Neuronal stem cell (in vitro differentiated cells): ENCODE measurements at regions not wholly inside any gene's neighbourhood (a gene's known extent, or its start where the extent isn't known, plus 50 kb on each side); places are given as distances from the start of the nearest gene placed in this dataset.
A peak's percentile ranks its signal among the peaks of the same experiment; 100 is the strongest.

Experiments used
- DNase-seq: peaks from one replicate; pipeline ENCODE4 v3.0.0-alpha.2; 2013; ENCODE audit warnings: low spot score
- H2AFZ ChIP-seq: one replicate; pipeline ENCODE4 v1.6.1; 2013; ENCODE audit warnings: mild to moderate bottlenecking, low read length, inconsistent platforms
- H2AK5ac ChIP-seq: 2 replicates; pipeline ENCODE4 v1.6.1; 2013; ENCODE audit warnings: low read depth, mild to moderate bottlenecking, inconsistent platforms, low read length, moderate library complexity, mixed read lengths
- H2BK120ac ChIP-seq: 2 replicates; pipeline ENCODE4 v1.6.1; 2013; ENCODE audit warnings: low read depth, mild to moderate bottlenecking, inconsistent platforms, low read length, moderate library complexity, mixed read lengths
- H2BK12ac ChIP-seq: one replicate; pipeline ENCODE4 v1.6.1; 2013; ENCODE audit warnings: low read length, inconsistent platforms
- H2BK15ac ChIP-seq: 2 replicates; pipeline ENCODE4 v1.6.1; 2013; ENCODE audit warnings: mild to moderate bottlenecking, low read length, inconsistent platforms, mixed read lengths
- H2BK5ac ChIP-seq: one replicate; pipeline ENCODE4 v1.6.1; 2013; ENCODE audit warnings: inconsistent platforms, mild to moderate bottlenecking, low read length, moderate library complexity
- H3K14ac ChIP-seq: one replicate; pipeline ENCODE4 v1.6.1; 2013; ENCODE audit warnings: low read length, inconsistent platforms
- H3K18ac ChIP-seq: 2 replicates; pipeline ENCODE4 v1.6.1; 2013; ENCODE audit warnings: low read length, inconsistent platforms
- H3K23ac ChIP-seq: 2 replicates; pipeline ENCODE4 v1.6.1; 2013; ENCODE audit warnings: low read depth, mild to moderate bottlenecking, mixed read lengths, low read length, inconsistent platforms; ENCODE audit not compliant: poor library complexity
- H3K27ac ChIP-seq: replicated peaks from 3 replicates; pipeline ENCODE4 v1.5.1; 2013; ENCODE audit warnings: low read length, inconsistent platforms
- H3K27me3 ChIP-seq, 3 experiments: 2 replicates each; pipeline ENCODE4 v1.6.1; 2013; ENCODE audit warnings: low read length in 3 of 3, mild to moderate bottlenecking in 2 of 3, inconsistent platforms in 1 of 3, low read depth in 1 of 3, mixed read lengths in 1 of 3, moderate library complexity in 1 of 3; ENCODE audit not compliant: control insufficient read depth in 3 of 3, insufficient read depth in 3 of 3
- H3K36me3 ChIP-seq, 2 donors: replicated peaks in 1 of 2; 2 replicates each; pipeline ENCODE4 v1.6.1; 2013; ENCODE audit warnings: low read length in 2 of 2; ENCODE audit not compliant: control insufficient read depth in 2 of 2, insufficient read depth in 2 of 2
- H3K4ac ChIP-seq: 2 replicates; pipeline ENCODE4 v1.6.1; 2013; ENCODE audit warnings: inconsistent platforms, mild to moderate bottlenecking, low read length, moderate library complexity
- H3K4me1 ChIP-seq, 2 donors: 1 replicate in 1 of 2; 2 replicates in 1 of 2; pipeline ENCODE4 v1.6.1; 2013; ENCODE audit warnings: low read length in 2 of 2, low read depth in 1 of 2; ENCODE audit not compliant: control insufficient read depth in 2 of 2, insufficient read depth in 1 of 2
- H3K4me2 ChIP-seq: one replicate; pipeline ENCODE4 v1.6.1; 2013; ENCODE audit warnings: mild to moderate bottlenecking, low read length, inconsistent platforms; ENCODE audit not compliant: insufficient read depth, poor library complexity, severe bottlenecking
- H3K4me3 ChIP-seq, 2 donors: 2 replicates each; pipeline ENCODE4 v1.5.1; 2013; ENCODE audit warnings: low read length in 2 of 2, mild to moderate bottlenecking in 2 of 2, inconsistent platforms in 1 of 2, moderate library complexity in 1 of 2
- H3K79me1 ChIP-seq: one replicate; pipeline ENCODE4 v1.6.1; 2013; ENCODE audit warnings: low read depth, mild to moderate bottlenecking, inconsistent platforms, low read length, moderate library complexity
- H3K9ac ChIP-seq: one replicate; pipeline ENCODE4 v1.6.1; 2013; ENCODE audit warnings: mild to moderate bottlenecking, low read depth, low read length, inconsistent platforms; ENCODE audit not compliant: poor library complexity
- H3K9me3 ChIP-seq, 2 donors: replicated peaks in 1 of 2; 2 replicates each; pipeline versions ENCODE3 to v1.6.1; 2013; ENCODE audit warnings: low read length in 2 of 2, mild to moderate bottlenecking in 2 of 2, inconsistent platforms in 1 of 2, low read depth in 1 of 2, mixed read lengths in 1 of 2, moderate library complexity in 1 of 2; ENCODE audit not compliant: control insufficient read depth in 2 of 2, insufficient read depth in 1 of 2
- H4K8ac ChIP-seq: one replicate; pipeline ENCODE4 v1.6.1; 2013; ENCODE audit warnings: low read depth, mild to moderate bottlenecking, inconsistent platforms, low read length, moderate library complexity
- H4K91ac ChIP-seq: one replicate; pipeline ENCODE4 v1.6.1; 2013; ENCODE audit warnings: low read length, low read depth, mild to moderate bottlenecking, inconsistent platforms; ENCODE audit not compliant: poor library complexity
- WGBS, 2 donors: extraction: QIAGEN DNeasy Blood & Tissue Kit; methylation state at CpG; one replicate each; pipeline ENCODE4 v1.1.7; 2013; ENCODE audit warnings: missing lambda C conversion rate in 2 of 2, mixed read lengths in 1 of 2; ENCODE audit not compliant: insufficient read length in 2 of 2, insufficient replicate concordance in 1 of 2; ENCODE audit errors: extremely low coverage in 2 of 2; 5-methylcytosine and 5-hydroxymethylcytosine counted together

DNA sequence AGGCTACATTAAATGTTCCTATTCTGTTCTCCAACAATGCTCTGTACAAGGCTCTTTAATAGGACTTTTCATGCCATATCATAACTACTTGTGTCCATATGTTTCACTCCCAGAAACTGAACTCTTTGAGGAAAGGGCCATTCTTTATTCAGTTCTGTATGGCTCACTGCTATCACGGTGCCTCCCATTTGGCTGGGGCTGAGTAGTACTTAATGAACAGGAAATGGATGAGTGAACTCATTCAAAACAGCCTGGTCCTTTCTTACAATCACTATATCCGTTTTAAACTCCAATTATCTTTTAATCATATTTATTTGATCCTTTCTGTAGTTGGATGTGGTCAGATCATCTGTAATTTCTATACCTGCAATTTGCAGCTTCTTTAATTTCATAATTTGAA lies 410.6 kb downstream of the TBC1D4 start:
- Histone ChIP-seq H2BK12ac (no peak overlapping the region), H3K4ac (no peak overlapping the region), H2BK15ac (no peak overlapping the region), H3K27ac (no peak overlapping the region), H4K91ac (no peak overlapping the region), H2AK5ac (no peak overlapping the region), H3K18ac (no peak overlapping the region), H3K36me3 (no peaks in the 10 kb centered on the region), H3K4me2 (no peak overlapping the region), H3K79me1 (no peaks in the 10 kb centered on the region), H3K27me3 (no peaks in the 10 kb centered on the region), H3K9ac (no peak overlapping the region), H3K14ac (no peak overlapping the region), H3K23ac (no peak overlapping the region), H3K9me3 (peaks cover 0 to 4% of the 10 kb centered on the region in 2 donors), H2BK5ac (no peak overlapping the region), H2AFZ (peak overlapping the region; percentile 39), H4K8ac (no peak overlapping the region), H3K4me3 (no peak overlapping the region), H3K4me1 (peaks cover 0 to 5% of the 10 kb centered on the region in 2 donors), H2BK120ac (no peak overlapping the region)
- no CpG with 5 or more reads among the region's 2 CpGs for WGBS, 2 donors
- DNase-seq, result no peak

DNA sequence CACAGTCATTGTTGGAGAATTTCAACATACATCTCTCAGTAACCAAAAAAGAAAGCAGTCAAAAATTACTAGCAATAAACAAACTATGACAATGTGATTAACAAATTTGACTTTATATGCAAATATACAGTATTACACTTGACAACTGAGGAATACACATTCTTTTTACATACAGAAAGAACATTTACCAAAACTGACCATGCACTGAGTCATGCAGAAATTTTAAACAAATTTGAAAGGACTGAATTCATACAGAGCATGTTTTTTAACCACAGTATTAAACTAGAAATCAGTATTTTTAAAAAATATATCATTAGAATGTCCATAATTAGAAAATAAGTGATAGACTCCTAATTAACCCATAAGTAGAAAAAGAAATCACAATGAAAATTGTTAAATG lies 420.1 kb downstream of the TBC1D4 start:
- Histone ChIP-seq H3K4ac (no peak overlapping the region), H3K4me1 (no peaks in the 10 kb centered on the region), H3K4me2 (no peak overlapping the region), H4K91ac (no peak overlapping the region), H2BK15ac (no peak overlapping the region), H2BK5ac (no peak overlapping the region), H3K23ac (no peak overlapping the region), H3K4me3 (no peak overlapping the region), H3K27ac (no peak overlapping the region), H2BK12ac (no peak overlapping the region), H3K36me3 (no peaks in the 10 kb centered on the region), H3K14ac (no peak overlapping the region), H2AK5ac (no peak overlapping the region), H3K9ac (no peak overlapping the region), H4K8ac (no peak overlapping the region), H3K18ac (no peak overlapping the region), H2BK120ac (no peak overlapping the region), H2AFZ (no peak overlapping the region), H3K9me3 (peaks cover 0 to 4% of the 10 kb centered on the region in 2 donors), H3K79me1 (no peaks in the 10 kb centered on the region), H3K27me3 (no peaks in the 10 kb centered on the region)
- DNase-seq, result no peak

DNA sequence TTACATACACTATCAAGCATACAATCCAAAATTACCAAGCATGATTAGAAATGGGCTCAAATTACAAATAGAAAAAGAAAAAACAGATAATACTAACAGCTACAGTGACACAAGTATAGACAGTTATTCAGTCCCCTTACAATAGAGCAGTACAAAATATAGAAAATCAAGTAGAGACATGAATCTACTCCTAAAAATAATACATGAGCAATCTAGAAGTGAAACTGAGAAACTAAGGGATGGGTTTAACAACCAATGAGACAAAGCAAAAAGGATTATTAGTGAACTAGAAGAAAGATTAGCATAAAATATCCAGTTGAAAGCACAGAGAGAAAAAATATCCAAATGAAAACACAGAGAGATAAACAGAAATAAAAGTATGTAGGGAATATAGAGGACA lies 426.7 kb downstream of the TBC1D4 start:
- Histone ChIP-seq H3K4me3 (no peak overlapping the region), H3K18ac (no peak overlapping the region), H2BK120ac (no peak overlapping the region), H3K4ac (no peak overlapping the region), H3K36me3 (no peaks in the 10 kb centered on the region), H2BK15ac (no peak overlapping the region), H3K23ac (no peak overlapping the region), H3K14ac (no peak overlapping the region), H2AK5ac (no peak overlapping the region), H3K4me1 (peaks cover 0 to 3% of the 10 kb centered on the region in 2 donors), H3K4me2 (no peak overlapping the region), H2BK12ac (no peak overlapping the region), H3K9me3 (peaks cover 0 to 4% of the 10 kb centered on the region in 2 donors), H3K27ac (no peak overlapping the region), H3K79me1 (no peaks in the 10 kb centered on the region), H3K9ac (no peak overlapping the region), H2AFZ (peak overlapping the region; percentile 63), H2BK5ac (no peak overlapping the region), H4K8ac (no peak overlapping the region), H3K27me3 (no peaks in the 10 kb centered on the region), H4K91ac (no peak overlapping the region)
- DNase-seq, result no peak

DNA sequence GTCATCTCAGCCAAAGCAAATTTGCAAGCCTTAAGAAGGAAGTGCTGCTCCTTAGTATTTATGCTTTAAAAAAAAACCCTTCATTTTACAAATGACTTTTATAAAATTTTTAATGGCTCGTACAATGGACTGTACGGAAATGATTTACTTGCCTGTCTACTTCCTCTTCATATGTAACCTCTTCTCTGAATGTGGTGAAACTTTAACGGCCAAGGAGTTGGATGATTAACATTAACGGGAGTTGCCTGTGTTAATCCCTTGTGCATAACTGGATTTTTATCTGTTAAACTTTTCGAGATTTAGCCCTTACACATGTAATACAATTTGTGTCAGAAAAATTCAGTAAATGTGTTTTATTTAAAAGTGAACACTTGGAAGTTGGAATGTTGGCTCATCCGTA lies 429.4 kb downstream of the TBC1D4 start:
- DNase-seq, result no peak
- Histone ChIP-seq H2BK12ac (no peak overlapping the region), H2BK120ac (no peak overlapping the region), H2AK5ac (no peak overlapping the region), H3K36me3 (no peaks in the 10 kb centered on the region), H3K27ac (no peak overlapping the region), H3K4me3 (no peak overlapping the region), H2BK15ac (no peak overlapping the region), H3K27me3 (no peaks in the 10 kb centered on the region), H3K79me1 (no peaks in the 10 kb centered on the region), H4K91ac (no peak overlapping the region), H2AFZ (no peak overlapping the region), H3K23ac (no peak overlapping the region), H3K18ac (no peak overlapping the region), H3K9ac (no peak overlapping the region), H3K14ac (no peak overlapping the region), H3K4me1 (peaks cover 0 to 8% of the 10 kb centered on the region in 2 donors), H3K4ac (no peak overlapping the region), H2BK5ac (no peak overlapping the region), H3K9me3 (peaks cover 0 to 4% of the 10 kb centered on the region in 2 donors), H3K4me2 (no peak overlapping the region), H4K8ac (no peak overlapping the region)
- no CpG with 5 or more reads among the region's 6 CpGs for WGBS, 2 donors
